HEK293 (cell line): ENCODE measurements at regions not wholly inside any gene's neighbourhood (a gene's known extent, or its start where the extent isn't known, plus 50 kb on each side); places are given as distances from the start of the nearest gene placed in this dataset.

Experiments
- CTCF ChIA-PET: fragments of 350-600 bp; formaldehyde crosslinking; extraction: SDS; loops from one replicate; lab custom pipeline; 2021; ENCODE audit warnings: antibody characterized with exemption; lab: Yijun Ruan, JAX
- POLR2A ChIA-PET: fragments of 300-600 bp; formaldehyde crosslinking; extraction: SDS; loops from one replicate; lab custom pipeline; 2020; ENCODE audit warnings: antibody characterized with exemption, inconsistent platforms; lab: Yijun Ruan, JAX
- H3K27ac ChIP-seq: fragments of 200-500 bp; sonication (Bioruptor generic); 2 replicates; pipeline ENCODE4 v1.5.1; 2014; ENCODE audit warnings: low read depth, low read length, control low read depth, inconsistent platforms; ENCODE audit errors: extremely low read depth
- H3K36me3 ChIP-seq, 2 experiments: fragments of 200-500 bp in 1 of 2; sonication (Bioruptor generic) in 1 of 2; 1 replicate in 1 of 2; 2 replicates in 1 of 2; pipeline ENCODE4 v1.5.1; 2014 to 2017; ENCODE audit warnings: inconsistent platforms in 2 of 2, low read length in 2 of 2; ENCODE audit not compliant: control insufficient read depth in 2 of 2, insufficient read depth in 1 of 2
- H3K4me1 ChIP-seq: fragments of 200-500 bp; sonication (Bioruptor generic); 2 replicates; pipeline ENCODE4 v1.5.1; 2014; ENCODE audit warnings: mild to moderate bottlenecking, low read length, inconsistent platforms; ENCODE audit not compliant: control insufficient read depth, insufficient read depth
- H3K4me3 ChIP-seq: 2 replicates; pipeline ENCODE4 v1.5.1; 2011; ENCODE audit warnings: low read depth, mild to moderate bottlenecking, control low read depth, low read length, moderate library complexity
- H3K9me3 ChIP-seq: fragments of 200-500 bp; sonication (Bioruptor generic); 2 replicates; pipeline ENCODE4 v1.5.1; 2014; ENCODE audit warnings: low read depth, low read length, inconsistent platforms; ENCODE audit not compliant: control insufficient read depth, insufficient read depth
- AEBP2 ChIP-seq: fragments of 450-650 bp; formaldehyde crosslinking; IDR thresholded peaks from 2 replicates; pipeline ENCODE4 v1.5.1; 2016; ENCODE audit warnings: missing biosample characterization, missing genetic modification characterization, borderline replicate concordance
- CTCF ChIP-seq: fragments of 450-650 bp; formaldehyde crosslinking; IDR thresholded peaks from 2 replicates; pipeline ENCODE4 v1.5.1; 2016; ENCODE audit warnings: missing biosample characterization, missing genetic modification characterization
- HOXA7 ChIP-seq: sonication (generic); formaldehyde crosslinking; IDR thresholded peaks from 2 replicates; pipeline ENCODE4 v1.8.1; 2022; ENCODE audit warnings: missing genetic modification reagents, borderline replicate concordance
- HOXC10 ChIP-seq: sonication (generic); formaldehyde crosslinking; IDR thresholded peaks from 2 replicates; pipeline ENCODE4 v1.8.1; 2023; ENCODE audit warnings: mild to moderate bottlenecking, missing genetic modification reagents
- HOXD13 ChIP-seq: sonication (generic); formaldehyde crosslinking; IDR thresholded peaks from 2 replicates; pipeline ENCODE4 v1.8.0; 2022; ENCODE audit warnings: missing genetic modification reagents, borderline replicate concordance
- KLF10 ChIP-seq: fragments of 450-650 bp; IDR thresholded peaks from 2 replicates; pipeline ENCODE4 v1.5.1; 2018; ENCODE audit warnings: missing biosample characterization, mild to moderate bottlenecking, missing genetic modification characterization
- KLF7 ChIP-seq: fragments of 450-650 bp; formaldehyde crosslinking; IDR thresholded peaks from 2 replicates; pipeline ENCODE4 v1.5.1; 2016; ENCODE audit warnings: missing biosample characterization, missing genetic modification characterization, borderline replicate concordance
- OSR2 ChIP-seq: fragments of 450-650 bp; formaldehyde crosslinking; IDR thresholded peaks from 2 replicates; pipeline ENCODE4 v1.5.1; 2016; ENCODE audit warnings: missing biosample characterization, missing genetic modification characterization
- PATZ1 ChIP-seq: fragments of 450-650 bp; formaldehyde crosslinking; IDR thresholded peaks from 2 replicates; pipeline ENCODE4 v1.5.1; 2016; ENCODE audit warnings: missing biosample characterization, missing genetic modification characterization
- PRDM10 ChIP-seq: fragments of 450-650 bp; formaldehyde crosslinking; IDR thresholded peaks from 2 replicates; pipeline ENCODE4 v1.5.1; 2016; ENCODE audit warnings: missing biosample characterization, missing genetic modification characterization
- SP3 ChIP-seq: fragments of 450-650 bp; formaldehyde crosslinking; IDR thresholded peaks from 2 replicates; pipeline ENCODE4 v1.5.1; 2016; ENCODE audit warnings: missing biosample characterization, missing genetic modification characterization
- ZFP37 ChIP-seq: fragments of 450-650 bp; formaldehyde crosslinking; IDR thresholded peaks from 2 replicates; pipeline ENCODE4 v1.5.1; 2016; ENCODE audit warnings: missing biosample characterization, missing genetic modification characterization
- ZFP69B ChIP-seq: fragments of 450-650 bp; formaldehyde crosslinking; IDR thresholded peaks from 2 replicates; pipeline ENCODE4 v1.5.1; 2016; ENCODE audit warnings: missing biosample characterization, missing genetic modification characterization
- ZIC2 ChIP-seq: fragments of 450-650 bp; formaldehyde crosslinking; IDR thresholded peaks from 2 replicates; pipeline ENCODE4 v1.5.1; 2016; ENCODE audit warnings: missing biosample characterization, missing genetic modification characterization
- ZNF114 ChIP-seq: fragments of 450-650 bp; formaldehyde crosslinking; IDR thresholded peaks from 2 replicates; pipeline ENCODE4 v1.5.0; 2017; ENCODE audit warnings: missing biosample characterization, missing genetic modification characterization
- ZNF133 ChIP-seq: fragments of 450-650 bp; formaldehyde crosslinking; IDR thresholded peaks from 2 replicates; pipeline ENCODE4 v1.5.1; 2016; ENCODE audit warnings: missing biosample characterization, missing genetic modification characterization
- ZNF138 ChIP-seq: fragments of 450-650 bp; formaldehyde crosslinking; IDR thresholded peaks from 2 replicates; pipeline ENCODE4 v1.5.1; 2016; ENCODE audit warnings: missing biosample characterization, missing genetic modification characterization, borderline replicate concordance
- ZNF157 ChIP-seq: fragments of 450-650 bp; formaldehyde crosslinking; IDR thresholded peaks from 2 replicates; pipeline ENCODE4 v1.5.1; 2016; ENCODE audit warnings: missing biosample characterization, missing genetic modification characterization
- ZNF19 ChIP-seq: fragments of 450-650 bp; formaldehyde crosslinking; IDR thresholded peaks from 2 replicates; pipeline ENCODE4; 2016; ENCODE audit warnings: missing biosample characterization, missing genetic modification characterization, low read depth
- ZNF202 ChIP-seq: fragments of 450-650 bp; formaldehyde crosslinking; IDR thresholded peaks from 2 replicates; pipeline ENCODE4 v1.5.1; 2016; ENCODE audit warnings: missing biosample characterization, missing genetic modification characterization, borderline replicate concordance
- ZNF214 ChIP-seq: fragments of 450-650 bp; formaldehyde crosslinking; IDR thresholded peaks from 2 replicates; pipeline ENCODE4 v1.5.1; 2017; ENCODE audit warnings: missing biosample characterization, mild to moderate bottlenecking, missing genetic modification characterization, borderline replicate concordance
- ZNF23 ChIP-seq: fragments of 450-650 bp; formaldehyde crosslinking; IDR thresholded peaks from 2 replicates; pipeline ENCODE4 v1.5.1; 2016; ENCODE audit warnings: missing biosample characterization, missing genetic modification characterization, borderline replicate concordance
- ZNF248 ChIP-seq: fragments of 450-650 bp; formaldehyde crosslinking; IDR thresholded peaks from 2 replicates; pipeline ENCODE4 v1.5.1; 2017; ENCODE audit warnings: missing biosample characterization, missing genetic modification characterization
- ZNF391 ChIP-seq: fragments of 450-650 bp; formaldehyde crosslinking; IDR thresholded peaks from 2 replicates; pipeline ENCODE4 v1.5.1; 2016; ENCODE audit warnings: low read depth, missing biosample characterization, missing genetic modification characterization, borderline replicate concordance
- ZNF585B ChIP-seq: fragments of 450-650 bp; formaldehyde crosslinking; IDR thresholded peaks from 2 replicates; pipeline ENCODE4 v1.5.1; 2016; ENCODE audit warnings: missing biosample characterization, missing genetic modification characterization
- ZNF600 ChIP-seq: fragments of 450-650 bp; formaldehyde crosslinking; IDR thresholded peaks from 2 replicates; pipeline ENCODE4 v1.5.1; 2016; ENCODE audit warnings: missing biosample characterization, missing genetic modification characterization
- ZNF658 ChIP-seq: fragments of 450-650 bp; formaldehyde crosslinking; IDR thresholded peaks from 2 replicates; pipeline ENCODE4; 2016; ENCODE audit warnings: missing biosample characterization, missing genetic modification characterization
- ZNF660 ChIP-seq: fragments of 450-650 bp; IDR thresholded peaks from 2 replicates; pipeline ENCODE4 v1.5.1; 2018; ENCODE audit warnings: missing biosample characterization, mild to moderate bottlenecking, missing genetic modification characterization
- ZNF670 ChIP-seq: fragments of 450-650 bp; formaldehyde crosslinking; IDR thresholded peaks from 2 replicates; pipeline ENCODE4 v1.5.1; 2016; ENCODE audit warnings: missing biosample characterization, missing genetic modification characterization, low read depth
- ZNF704 ChIP-seq: fragments of 450-650 bp; formaldehyde crosslinking; IDR thresholded peaks from 2 replicates; pipeline ENCODE4 v1.5.1; 2016; ENCODE audit warnings: missing biosample characterization, missing genetic modification characterization
- ZSCAN16 ChIP-seq: fragments of 450-650 bp; formaldehyde crosslinking; IDR thresholded peaks from 2 replicates; pipeline ENCODE4 v1.5.1; 2016; ENCODE audit warnings: missing biosample characterization, missing genetic modification characterization
- ZXDB ChIP-seq: fragments of 450-650 bp; formaldehyde crosslinking; IDR thresholded peaks from 2 replicates; pipeline ENCODE4 v1.5.1; 2016; ENCODE audit warnings: missing biosample characterization, missing genetic modification characterization

GRCh38 chr7:118046086-118046485 is 137.9 kb upstream of the LSM8 start:
- POLR2A ChIA-PET, result no interaction called here

GRCh38 chr7:118046801-118047200 is 137.2 kb upstream of the LSM8 start:
- CTCF ChIA-PET, result no interaction called here
- POLR2A ChIA-PET, result no interaction called here
- Histone ChIP-seq H3K4me1 (no peaks in the 10 kb centered on the region), H3K4me3 (no peak overlapping the region), H3K9me3 (no peaks in the 10 kb centered on the region), H3K27ac (no peak overlapping the region), H3K36me3 (no peaks in the 10 kb centered on the region)
- TF ChIP-seq ZNF214 (tag by site-specific recombination) (no peak), ZNF704 (tag by site-specific recombination) (no peak), ZNF133 (tag by site-specific recombination) (no peak), OSR2 (tag by site-specific recombination) (no peak), ZNF157 (tag by site-specific recombination) (no peak), SP3 (tag by site-specific recombination) (no peak), HOXD13 (CRISPR knock-in tag) (no peak), PATZ1 (tag by site-specific recombination) (no peak), ZNF600 (no peak), PRDM10 (tag by site-specific recombination) (no peak), ZNF658 (tag by site-specific recombination) (no peak), ZNF660 (tag by site-specific recombination) (no peak), HOXA7 (CRISPR knock-in tag) (no peak), ZNF138 (tag by site-specific recombination) (no peak)

More at GRCh38 chr7:118046086-118046485, 137.9 kb upstream of the LSM8 start:
- Histone ChIP-seq H3K36me3 (no peaks in the 10 kb centered on the region), H3K9me3 (no peaks in the 10 kb centered on the region), H3K4me3 (no peak overlapping the region), H3K4me1 (no peaks in the 10 kb centered on the region), H3K27ac (no peak overlapping the region)
- TF ChIP-seq ZNF585B (no peak), KLF10 (tag by site-specific recombination) (no peak), AEBP2 (tag by site-specific recombination) (no peak), ZNF391 (tag by site-specific recombination) (no peak), CTCF (no peak), KLF7 (no peak), ZNF114 (tag by site-specific recombination) (no peak), HOXC10 (CRISPR knock-in tag) (no peak), ZNF248 (tag by site-specific recombination) (no peak), ZFP69B (tag by site-specific recombination) (no peak), ZNF23 (tag by site-specific recombination) (no peak), ZNF670 (tag by site-specific recombination) (no peak), ZXDB (tag by site-specific recombination) (no peak), ZNF19 (tag by site-specific recombination) (no peak), HOXD13 (CRISPR knock-in tag) (no peak), ZNF202 (tag by site-specific recombination) (no peak), ZIC2 (tag by site-specific recombination) (no peak), ZSCAN16 (tag by site-specific recombination) (no peak), ZFP37 (tag by site-specific recombination) (no peak)
- CTCF ChIA-PET, result no interaction called here
